ENCODE measurements at regions not wholly inside any gene's neighbourhood (a gene's known extent, or its start where the extent isn't known, plus 50 kb on each side); places are given as distances from the start of the nearest gene placed in this dataset.
"Not testable (repeated sequence)": the region's sequence is repeated elsewhere in the genome, so short reads cannot be mapped to it uniquely, and the experiment has no call there.

DNA sequence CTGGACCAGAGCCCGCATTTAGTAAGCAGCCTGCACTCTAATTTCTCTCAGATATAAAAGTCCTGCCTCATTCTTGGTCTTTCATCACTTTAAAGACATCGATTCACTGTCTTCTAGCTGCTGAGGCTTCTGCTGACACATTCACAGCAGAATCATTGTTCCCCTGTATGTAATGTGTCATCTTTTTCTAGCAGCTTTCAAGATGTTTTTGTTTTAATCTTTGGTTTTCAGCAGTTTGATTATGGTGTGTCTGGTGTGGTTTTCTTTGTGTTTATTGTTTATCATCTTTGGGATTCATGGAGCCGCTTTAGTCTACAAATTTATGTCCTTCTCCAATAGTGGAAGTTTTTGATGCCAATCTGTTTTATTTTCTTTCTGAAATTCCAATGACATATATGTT is 157.3 kb upstream of the STMND1 start:
- Histone ChIP-seq H3K4me3 (ENCODE audit: low read length) (no peak overlapping the region), H3K27ac (ENCODE audit: low read depth, low read length) (no peak overlapping the region), H3K36me3 (ENCODE audit: insufficient read depth, low read length) (no peaks in the 10 kb centered on the region), H3K9me3 (ENCODE audit: insufficient read depth, low read depth, low read length) (no peaks in the 10 kb centered on the region), H3K27me3 (ENCODE audit: insufficient read depth, low read length) (no peaks in the 10 kb centered on the region), H3K4me1 (ENCODE audit: insufficient read depth, low read length) (peaks cover 13% of the 10 kb centered on the region; the same call in 1 of the 2 replicates), H3K9ac (ENCODE audit: low read depth, low read length) (no peak overlapping the region)
- 94% methylated on average over 3 of the region's 3 CpGs for WGBS

DNA sequence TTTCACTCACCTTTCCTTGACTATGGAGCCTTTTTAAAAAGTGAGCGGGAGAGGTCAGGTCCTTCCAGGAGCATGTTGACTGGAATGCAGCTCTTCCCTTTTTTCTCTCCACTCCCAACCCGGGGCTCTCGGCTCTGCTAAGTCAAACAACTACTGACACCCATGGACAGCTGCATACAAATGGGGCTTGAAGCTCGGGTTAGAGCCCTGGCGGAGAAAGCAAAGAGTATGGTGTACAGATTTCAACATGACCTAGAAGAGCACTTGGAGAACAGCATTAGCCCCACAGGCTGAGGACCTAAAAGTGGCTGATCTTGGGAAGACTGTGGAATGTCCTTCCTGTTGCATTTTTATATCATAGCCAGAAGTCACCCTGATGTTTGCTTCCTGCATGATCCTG is 162.0 kb upstream of the STMND1 start:
- Histone ChIP-seq H3K27me3 (ENCODE audit: insufficient read depth, low read length) (no peaks in the 10 kb centered on the region), H3K27ac (ENCODE audit: low read depth, low read length) (no peak overlapping the region), H3K4me3 (ENCODE audit: low read length) (no peak overlapping the region), H3K4me1 (ENCODE audit: insufficient read depth, low read length) (no peaks in the 10 kb centered on the region), H3K36me3 (ENCODE audit: insufficient read depth, low read length) (no peaks in the 10 kb centered on the region), H3K9me3 (ENCODE audit: insufficient read depth, low read depth, low read length) (no peaks in the 10 kb centered on the region), H3K9ac (ENCODE audit: low read depth, low read length) (no peak overlapping the region)
- 86% methylated on average over 5 of the region's 5 CpGs for WGBS

DNA sequence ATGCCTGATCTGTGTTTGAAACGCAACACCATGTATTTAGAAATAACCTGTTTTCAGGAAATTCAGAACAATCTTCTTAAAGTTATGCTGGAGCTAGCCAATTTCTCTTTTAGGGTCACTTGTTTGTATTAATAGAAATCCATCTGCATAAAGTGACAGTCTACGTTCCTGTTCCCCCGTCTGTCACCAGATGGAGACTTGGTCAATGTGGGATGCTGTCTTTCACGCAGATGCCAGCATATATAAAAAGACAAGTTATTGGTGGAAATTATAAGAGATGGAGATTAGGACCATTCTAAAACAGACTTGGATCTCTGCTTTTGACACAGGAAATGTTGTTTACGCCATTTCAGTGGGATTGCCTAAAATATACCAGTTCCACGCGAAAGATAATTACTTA is 162.5 kb upstream of the STMND1 start:
- Histone ChIP-seq H3K9ac (ENCODE audit: low read depth, low read length) (no peak overlapping the region), H3K4me3 (ENCODE audit: low read length) (no peak overlapping the region), H3K36me3 (ENCODE audit: insufficient read depth, low read length) (no peaks in the 10 kb centered on the region), H3K27me3 (ENCODE audit: insufficient read depth, low read length) (no peaks in the 10 kb centered on the region), H3K4me1 (ENCODE audit: insufficient read depth, low read length) (no peaks in the 10 kb centered on the region), H3K9me3 (ENCODE audit: insufficient read depth, low read depth, low read length) (no peaks in the 10 kb centered on the region), H3K27ac (ENCODE audit: low read depth, low read length) (no peak overlapping the region)
- 96% methylated on average over 7 of the region's 7 CpGs for WGBS

DNA sequence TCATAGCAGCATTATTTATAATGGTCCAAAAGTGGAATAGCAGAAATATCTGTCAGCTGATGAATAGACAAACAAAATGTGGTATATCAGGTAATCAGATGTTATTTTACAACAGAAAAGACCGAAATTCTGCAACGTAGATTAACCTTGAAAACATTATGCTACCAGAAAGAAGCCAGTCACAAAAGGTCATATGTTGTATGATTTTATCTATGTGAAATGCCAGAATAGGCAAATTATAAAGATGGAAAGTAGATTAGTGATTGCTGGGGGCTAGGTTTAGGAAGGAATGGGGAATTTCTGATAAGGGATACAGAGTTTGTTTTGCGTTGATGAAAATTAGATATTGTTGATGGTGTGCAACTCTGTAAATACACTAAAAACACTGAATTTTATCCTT is 165.0 kb upstream of the STMND1 start:
- H3K9ac ChIP-seq (ENCODE audit: low read depth, low read length) = no peak overlapping the region

DNA sequence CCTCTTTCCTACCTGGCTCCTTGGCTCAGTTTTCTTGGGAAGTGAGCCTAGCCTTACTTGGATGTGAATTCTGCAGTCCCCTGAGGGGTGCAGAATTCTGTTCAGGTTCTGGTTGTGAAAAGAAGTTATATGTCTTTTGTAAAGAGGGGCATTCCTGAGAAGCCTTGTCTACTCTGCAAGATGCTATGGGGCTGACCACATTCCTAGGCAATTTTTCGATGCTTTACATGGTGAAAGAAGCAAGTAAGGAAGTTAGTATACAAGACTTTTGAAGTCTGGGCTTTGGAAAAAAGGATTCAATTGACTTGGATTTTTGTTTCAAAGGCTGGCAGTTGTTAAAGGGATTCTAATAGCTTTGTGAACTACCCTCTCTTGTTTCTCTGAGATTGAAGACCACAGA is 167.9 kb upstream of the STMND1 start:
- Histone ChIP-seq H3K9me3 (ENCODE audit: insufficient read depth, low read depth, low read length) (no peaks in the 10 kb centered on the region), H3K27me3 (ENCODE audit: insufficient read depth, low read length) (no peaks in the 10 kb centered on the region), H3K4me1 (ENCODE audit: insufficient read depth, low read length) (no peaks in the 10 kb centered on the region), H3K27ac (ENCODE audit: low read depth, low read length) (no peak overlapping the region), H3K36me3 (ENCODE audit: insufficient read depth, low read length) (no peaks in the 10 kb centered on the region), H3K9ac (ENCODE audit: low read depth, low read length) (no peak overlapping the region), H3K4me3 (ENCODE audit: low read length) (no peak overlapping the region)
- WGBS = 84% methylated on average over 1 of the region's 1 CpG

More for the DNA sequence above, 165.0 kb upstream of the STMND1 start:
- no peak overlapping the region for H3K27ac ChIP-seq (ENCODE audit: low read depth, low read length)
- WGBS = 100% methylated on average over 3 of the region's 3 CpGs
- H3K36me3 ChIP-seq (ENCODE audit: insufficient read depth, low read length) = no peaks in the 10 kb centered on the region
- no peaks in the 10 kb centered on the region for H3K4me1 ChIP-seq (ENCODE audit: insufficient read depth, low read length)
- no peaks in the 10 kb centered on the region for H3K27me3 ChIP-seq (ENCODE audit: insufficient read depth, low read length)
- H3K4me3 ChIP-seq (ENCODE audit: low read length) = no peak overlapping the region
- no peaks in the 10 kb centered on the region for H3K9me3 ChIP-seq (ENCODE audit: insufficient read depth, low read depth, low read length)

DNA sequence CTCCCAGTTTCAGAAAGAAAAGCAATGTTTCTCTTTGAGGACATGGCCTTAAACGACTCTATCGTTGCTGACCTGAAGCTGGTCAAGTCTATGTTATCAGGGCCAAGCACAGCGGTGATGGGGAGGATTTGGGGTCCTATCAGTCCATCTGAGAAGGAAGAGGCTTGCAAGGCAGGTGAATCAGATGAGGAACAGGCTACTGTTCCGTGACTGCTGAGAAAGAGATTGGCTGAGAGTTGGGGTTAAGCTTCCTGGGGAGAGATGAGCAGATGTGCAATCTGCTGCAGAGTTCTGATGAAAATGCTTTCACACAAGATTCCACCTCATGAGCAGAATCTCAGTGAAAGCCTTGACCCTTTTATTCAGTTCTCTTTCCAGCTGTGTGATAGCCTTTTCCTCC is 168.3 kb upstream of the STMND1 start:
- Histone ChIP-seq H3K9me3 (ENCODE audit: insufficient read depth, low read depth, low read length) (no peaks in the 10 kb centered on the region), H3K4me3 (ENCODE audit: low read length) (no peak overlapping the region), H3K9ac (ENCODE audit: low read depth, low read length) (no peak overlapping the region), H3K4me1 (ENCODE audit: insufficient read depth, low read length) (no peaks in the 10 kb centered on the region), H3K27ac (ENCODE audit: low read depth, low read length) (no peak overlapping the region), H3K27me3 (ENCODE audit: insufficient read depth, low read length) (no peaks in the 10 kb centered on the region), H3K36me3 (ENCODE audit: insufficient read depth, low read length) (no peaks in the 10 kb centered on the region)
- 93% methylated on average over 4 of the region's 4 CpGs for WGBS

DNA sequence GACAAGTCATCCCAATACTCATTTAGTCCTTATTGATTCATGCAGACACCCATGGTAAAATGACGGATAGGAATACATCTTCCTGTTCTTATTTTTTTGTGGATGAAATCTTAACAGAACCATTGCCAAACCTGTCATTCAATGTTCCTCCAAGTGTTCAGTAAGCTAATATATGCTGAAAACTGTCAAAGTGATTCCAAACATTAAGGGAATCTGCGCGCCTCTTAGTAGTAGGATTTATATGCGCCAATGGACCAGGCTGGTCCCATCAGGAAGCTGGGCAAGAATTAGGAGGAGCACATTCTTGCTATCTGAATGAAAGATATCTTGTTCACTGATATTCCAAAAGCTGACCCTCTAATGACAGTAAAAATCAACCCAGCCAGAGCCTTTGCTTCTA is 168.9 kb upstream of the STMND1 start:
- Histone ChIP-seq H3K36me3 (ENCODE audit: insufficient read depth, low read length) (no peaks in the 10 kb centered on the region), H3K4me3 (ENCODE audit: low read length) (no peak overlapping the region), H3K4me1 (ENCODE audit: insufficient read depth, low read length) (no peaks in the 10 kb centered on the region), H3K9ac (ENCODE audit: low read depth, low read length) (no peak overlapping the region), H3K27me3 (ENCODE audit: insufficient read depth, low read length) (no peaks in the 10 kb centered on the region), H3K9me3 (ENCODE audit: insufficient read depth, low read depth, low read length) (no peaks in the 10 kb centered on the region), H3K27ac (ENCODE audit: low read depth, low read length) (no peak overlapping the region)
- 97% methylated on average over 4 of the region's 4 CpGs for whole genome bisulfite sequencing

DNA sequence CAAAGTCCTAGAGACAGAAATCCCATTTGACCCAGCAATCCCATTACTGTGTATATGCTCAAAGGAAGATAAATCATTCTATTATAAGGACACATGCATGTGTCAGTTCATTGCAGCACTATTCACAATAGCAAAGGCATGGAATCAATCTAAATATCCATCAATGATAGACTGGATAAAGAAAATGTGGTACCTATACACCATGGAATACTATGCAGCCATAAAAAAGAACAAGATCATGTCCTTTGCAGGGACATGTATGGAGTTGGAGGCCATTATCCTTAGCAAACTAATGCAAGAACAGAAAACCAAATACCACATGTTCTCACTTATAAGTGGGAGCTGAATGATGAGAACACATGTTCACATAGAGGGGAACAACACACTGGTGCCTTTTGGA is 169.8 kb upstream of the ATXN1 start:
- not testable (repeated sequence) for H3K9me3 ChIP-seq (ENCODE audit: insufficient read depth, low read depth, low read length); H3K4me1 ChIP-seq (ENCODE audit: insufficient read depth, low read length); H3K4me3 ChIP-seq (ENCODE audit: low read length); H3K9ac ChIP-seq (ENCODE audit: low read depth, low read length); H3K27ac ChIP-seq (ENCODE audit: low read depth, low read length); H3K36me3 ChIP-seq (ENCODE audit: insufficient read depth, low read length); H3K27me3 ChIP-seq (ENCODE audit: insufficient read depth, low read length)

DNA sequence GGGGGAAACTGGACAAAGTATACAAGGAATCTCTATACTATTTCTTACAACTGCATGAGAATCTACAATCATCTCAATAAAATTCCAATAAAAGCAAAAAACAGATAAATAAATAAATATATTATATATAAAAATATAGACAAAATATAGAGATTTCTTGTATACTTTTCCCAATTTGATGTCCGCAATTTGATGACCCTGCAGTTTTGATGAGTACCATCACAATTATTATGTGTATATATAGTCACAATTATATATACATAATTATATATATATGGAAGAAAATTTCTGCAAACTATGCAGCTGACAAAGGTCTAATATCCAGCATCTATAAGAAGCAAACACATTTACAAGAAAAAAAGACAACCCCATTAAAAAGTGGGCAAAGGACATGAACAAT is 169.2 kb upstream of the ATXN1 start:
- H3K9me3 ChIP-seq (ENCODE audit: insufficient read depth, low read depth, low read length) = no peaks in the 10 kb centered on the region
- H3K9ac ChIP-seq (ENCODE audit: low read depth, low read length) = no peak overlapping the region
- no peak overlapping the region for H3K4me3 ChIP-seq (ENCODE audit: low read length)
- no peaks in the 10 kb centered on the region for H3K4me1 ChIP-seq (ENCODE audit: insufficient read depth, low read length)
- H3K27ac ChIP-seq (ENCODE audit: low read depth, low read length) = no peak overlapping the region
- WGBS = no CpG with 5 or more reads among the region's 1 CpG
- no peaks in the 10 kb centered on the region for H3K27me3 ChIP-seq (ENCODE audit: insufficient read depth, low read length)
- H3K36me3 ChIP-seq (ENCODE audit: insufficient read depth, low read length) = no peaks in the 10 kb centered on the region

DNA sequence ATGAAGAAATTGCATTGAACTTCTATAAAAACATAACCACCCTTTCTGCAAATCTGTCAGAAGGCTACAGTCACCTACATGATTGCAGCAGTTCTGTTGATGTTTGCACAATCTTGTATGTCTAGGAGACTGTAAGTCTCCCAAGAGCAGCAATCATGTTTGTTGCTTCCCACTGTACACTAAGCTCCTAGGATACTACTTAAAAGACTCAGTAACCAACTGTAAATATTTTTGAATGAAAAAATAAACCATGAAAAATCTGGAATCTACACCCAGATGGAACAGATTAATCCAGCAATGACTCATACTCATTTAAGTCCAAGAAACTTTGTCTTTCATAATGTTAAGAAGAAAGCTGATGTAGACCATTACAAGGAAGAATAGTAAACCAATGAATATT is 168.5 kb upstream of the ATXN1 start:
- Histone ChIP-seq H3K4me1 (ENCODE audit: insufficient read depth, low read length) (no peaks in the 10 kb centered on the region), H3K27me3 (ENCODE audit: insufficient read depth, low read length) (no peaks in the 10 kb centered on the region), H3K9ac (ENCODE audit: low read depth, low read length) (no peak overlapping the region), H3K27ac (ENCODE audit: low read depth, low read length) (no peak overlapping the region), H3K36me3 (ENCODE audit: insufficient read depth, low read length) (no peaks in the 10 kb centered on the region), H3K4me3 (ENCODE audit: low read length) (no peak overlapping the region), H3K9me3 (ENCODE audit: insufficient read depth, low read depth, low read length) (no peaks in the 10 kb centered on the region)

DNA sequence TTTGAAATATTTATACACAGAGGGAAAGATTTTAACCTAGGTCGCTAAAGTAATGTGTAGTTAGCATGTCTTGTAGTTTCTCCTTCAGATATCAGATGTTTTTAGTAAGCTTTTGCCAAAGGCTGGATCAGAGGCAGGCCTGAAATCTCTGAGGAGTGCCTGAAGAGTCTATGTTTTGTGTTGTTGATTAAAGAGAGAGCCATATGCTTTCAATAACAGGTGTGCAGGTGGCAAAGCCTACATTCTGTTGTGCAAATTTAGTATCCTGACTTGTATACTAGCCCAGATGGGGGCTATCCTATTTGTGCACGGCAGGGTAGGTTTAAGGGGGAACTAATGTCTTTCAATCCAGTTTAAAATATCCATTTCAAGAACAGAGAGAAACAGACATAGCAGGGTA is 167.1 kb upstream of the ATXN1 start:
- Histone ChIP-seq H3K36me3 (ENCODE audit: insufficient read depth, low read length) (no peaks in the 10 kb centered on the region), H3K27ac (ENCODE audit: low read depth, low read length) (no peak overlapping the region)
- WGBS = 97% methylated on average over 2 of the region's 2 CpGs

DNA sequence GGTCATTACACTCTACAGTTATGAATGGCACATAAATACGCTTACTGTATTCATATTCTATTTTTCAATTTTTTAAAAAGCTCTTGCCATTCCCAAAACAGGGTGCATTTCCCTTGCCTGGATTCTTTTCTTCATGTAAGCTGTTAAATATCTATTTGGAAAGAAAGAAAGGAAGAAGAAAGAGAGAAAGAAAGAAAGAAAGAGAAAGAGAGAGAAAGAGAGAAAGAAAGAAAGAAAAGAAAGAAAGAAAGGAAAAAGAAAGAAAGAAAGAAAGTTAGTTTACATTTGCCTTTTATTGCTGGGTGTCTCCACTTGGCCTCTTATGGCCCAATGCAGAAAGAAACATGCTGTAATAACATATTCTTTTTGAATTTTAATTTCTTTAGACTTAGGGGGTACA is 165.9 kb upstream of the ATXN1 start:
- H3K36me3 ChIP-seq (ENCODE audit: insufficient read depth, low read length) = no peaks in the 10 kb centered on the region

More for the DNA sequence above, 167.1 kb upstream of the ATXN1 start:
- Histone ChIP-seq H3K27me3 (ENCODE audit: insufficient read depth, low read length) (no peaks in the 10 kb centered on the region), H3K9me3 (ENCODE audit: insufficient read depth, low read depth, low read length) (no peaks in the 10 kb centered on the region), H3K9ac (ENCODE audit: low read depth, low read length) (no peak overlapping the region), H3K4me3 (ENCODE audit: low read length) (no peak overlapping the region), H3K4me1 (ENCODE audit: insufficient read depth, low read length) (no peaks in the 10 kb centered on the region)

More for the DNA sequence above, 165.9 kb upstream of the ATXN1 start:
- no peak overlapping the region for H3K27ac ChIP-seq (ENCODE audit: low read depth, low read length)
- 100% methylated on average over 1 of the region's 1 CpG for WGBS
- H3K9ac ChIP-seq (ENCODE audit: low read depth, low read length) = no peak overlapping the region
- H3K27me3 ChIP-seq (ENCODE audit: insufficient read depth, low read length) = no peaks in the 10 kb centered on the region
- H3K9me3 ChIP-seq (ENCODE audit: insufficient read depth, low read depth, low read length) = no peaks in the 10 kb centered on the region
- no peak overlapping the region for H3K4me3 ChIP-seq (ENCODE audit: low read length)
- H3K4me1 ChIP-seq (ENCODE audit: insufficient read depth, low read length) = no peaks in the 10 kb centered on the region

Data from HUES64 (cell line).